Mesendoderm (in vitro differentiated cells): ENCODE measurements at regions not wholly inside any gene's neighbourhood (a gene's known extent, or its start where the extent isn't known, plus 50 kb on each side); places are given as distances from the start of the nearest gene placed in this dataset.
A peak's percentile ranks its signal among the peaks of the same experiment; 100 is the strongest.

Experiments used
- DNase-seq: peaks from one replicate; pipeline ENCODE4 v3.0.0; 2013
- H2AK5ac ChIP-seq: 2 replicates; pipeline ENCODE4 v1.6.1; 2013; ENCODE audit warnings: low read length, inconsistent platforms
- H2BK120ac ChIP-seq: 2 replicates; pipeline ENCODE4 v1.6.1; 2013; ENCODE audit warnings: low read depth, mild to moderate bottlenecking, low read length, moderate library complexity, mixed read lengths
- H2BK15ac ChIP-seq: replicated peaks from 2 replicates; pipeline ENCODE4 v1.6.1; 2013; ENCODE audit warnings: low read depth, mild to moderate bottlenecking, moderate library complexity
- H2BK5ac ChIP-seq: 2 replicates; pipeline ENCODE4 v1.6.1; 2013; ENCODE audit warnings: low read length, inconsistent platforms
- H3K18ac ChIP-seq: 2 replicates; pipeline ENCODE4 v1.6.1; 2013; ENCODE audit warnings: mild to moderate bottlenecking, low read length, mixed read lengths
- H3K23ac ChIP-seq: one replicate; pipeline ENCODE4 v1.6.1; 2013; ENCODE audit warnings: low read length
- H3K27ac ChIP-seq: 2 replicates; pipeline ENCODE4 v1.5.1; 2013; ENCODE audit warnings: low read depth, mild to moderate bottlenecking, inconsistent platforms, low read length, moderate library complexity
- H3K27me3 ChIP-seq: 2 replicates; pipeline ENCODE4 v1.6.1; 2013; ENCODE audit warnings: low read length, control low read depth, mild to moderate bottlenecking, inconsistent platforms; ENCODE audit not compliant: insufficient read depth, poor library complexity
- H3K36me3 ChIP-seq: 2 replicates; pipeline ENCODE4 v1.6.1; 2013; ENCODE audit warnings: low read length, inconsistent platforms; ENCODE audit not compliant: control insufficient read depth, insufficient read depth
- H3K4ac ChIP-seq: one replicate; pipeline ENCODE4 v1.6.1; 2013; ENCODE audit warnings: low read depth, mild to moderate bottlenecking, low read length, moderate library complexity
- H3K4me1 ChIP-seq: 2 replicates; pipeline ENCODE4 v1.6.1; 2013; ENCODE audit warnings: low read depth, low read length, inconsistent platforms; ENCODE audit not compliant: control insufficient read depth
- H3K4me2 ChIP-seq: 2 replicates; pipeline ENCODE4 v1.6.1; 2013; ENCODE audit warnings: low read length
- H3K4me3 ChIP-seq: 2 replicates; pipeline ENCODE4 v1.5.1; 2013; ENCODE audit warnings: mild to moderate bottlenecking, low read length
- H3K56ac ChIP-seq: one replicate; pipeline ENCODE4 v1.6.1; 2013; ENCODE audit warnings: low read length
- H3K79me1 ChIP-seq: 2 replicates; pipeline ENCODE4 v1.6.1; 2013; ENCODE audit warnings: low read length, inconsistent platforms
- H3K79me2 ChIP-seq: 2 replicates; pipeline ENCODE4 v1.6.1; 2013; ENCODE audit warnings: mild to moderate bottlenecking, low read length; ENCODE audit not compliant: control insufficient read depth, insufficient read depth
- H3K9ac ChIP-seq: 2 replicates; pipeline ENCODE4 v1.6.1; 2013; ENCODE audit warnings: low read length, inconsistent platforms
- H4K5ac ChIP-seq: one replicate; pipeline ENCODE4 v1.6.1; 2013; ENCODE audit warnings: low read length
- H4K8ac ChIP-seq: one replicate; pipeline ENCODE4 v1.6.1; 2013; ENCODE audit warnings: low read depth, mild to moderate bottlenecking, control low read depth, low read length, moderate library complexity
- WGBS: extraction: QIAGEN DNeasy Blood & Tissue Kit; methylation state at CpG from one replicate; pipeline ENCODE4 v1.1.7; 2013; ENCODE audit warnings: low lambda C conversion rate, missing lambda C conversion rate; ENCODE audit not compliant: insufficient coverage; ENCODE audit errors: extremely low coverage; 5-methylcytosine and 5-hydroxymethylcytosine counted together

GRCh38 chrX:63869506-63869905 lies 84.5 kb upstream of the ARHGEF9 start:
- H3K79me1 ChIP-seq = no peaks in the 10 kb centered on the region
- H3K23ac ChIP-seq = no peak overlapping the region
- H3K79me2 ChIP-seq = no peaks in the 10 kb centered on the region
- no peaks in the 10 kb centered on the region for H3K4me1 ChIP-seq
- no peak overlapping the region for H3K18ac ChIP-seq
- no peak overlapping the region for H2BK120ac ChIP-seq
- H4K8ac ChIP-seq = no peak overlapping the region
- H3K27me3 ChIP-seq = no peaks in the 10 kb centered on the region
- H3K4me2 ChIP-seq = no peak overlapping the region
- no peak overlapping the region for H3K4me3 ChIP-seq
- WGBS = no CpG with 5 or more reads among the region's 3 CpGs
- no peak overlapping the region for H2BK5ac ChIP-seq
- DNase-seq = no peak
- no peaks in the 10 kb centered on the region for H3K36me3 ChIP-seq
- no peak overlapping the region for H3K56ac ChIP-seq
- H3K27ac ChIP-seq = no peak overlapping the region
- H3K4ac ChIP-seq = no peak overlapping the region
- no peak overlapping the region for H3K9ac ChIP-seq
- H2BK15ac ChIP-seq = no peak overlapping the region
- no peak overlapping the region for H2AK5ac ChIP-seq
- no peak overlapping the region for H4K5ac ChIP-seq

GRCh38 chrX:63855896-63856295 lies 70.9 kb upstream of the ARHGEF9 start:
- H3K23ac ChIP-seq = no peak overlapping the region
- no peak overlapping the region for H2BK15ac ChIP-seq
- no peaks in the 10 kb centered on the region for H3K79me2 ChIP-seq
- no peak overlapping the region for H4K8ac ChIP-seq
- no peak overlapping the region for H2BK5ac ChIP-seq
- no peaks in the 10 kb centered on the region for H3K27me3 ChIP-seq
- H3K18ac ChIP-seq = no peak overlapping the region
- no peak overlapping the region for H4K5ac ChIP-seq
- H3K4ac ChIP-seq = no peak overlapping the region
- H3K9ac ChIP-seq = no peak overlapping the region
- H3K56ac ChIP-seq = no peak overlapping the region
- DNase-seq = peak; percentile 26
- no peaks in the 10 kb centered on the region for H3K36me3 ChIP-seq
- H2BK120ac ChIP-seq = no peak overlapping the region
- no peaks in the 10 kb centered on the region for H3K79me1 ChIP-seq
- H3K27ac ChIP-seq = no peak overlapping the region
- H3K4me3 ChIP-seq = no peak overlapping the region
- no peak overlapping the region for H3K4me2 ChIP-seq
- no peak overlapping the region for H2AK5ac ChIP-seq
- H3K4me1 ChIP-seq = no peaks in the 10 kb centered on the region

- no CpG with 5 or more reads among the region's 4 CpGs for WGBS
- H3K23ac ChIP-seq = no peak overlapping the region
- H3K27me3 ChIP-seq = no peaks in the 10 kb centered on the region
- H3K27ac ChIP-seq = no peak overlapping the region
- no peak overlapping the region for H2AK5ac ChIP-seq
- no peak overlapping the region for H3K9ac ChIP-seq
- no peak overlapping the region for H3K18ac ChIP-seq
- H2BK5ac ChIP-seq = no peak overlapping the region
- H4K5ac ChIP-seq = no peak overlapping the region
- H3K79me2 ChIP-seq = no peaks in the 10 kb centered on the region
- H3K4ac ChIP-seq = no peak overlapping the region
- no peak overlapping the region for H3K56ac ChIP-seq
- H3K4me1 ChIP-seq = no peaks in the 10 kb centered on the region
- no peak overlapping the region for H2BK120ac ChIP-seq
- no peak for DNase-seq
- no peaks in the 10 kb centered on the region for H3K36me3 ChIP-seq
- no peak overlapping the region for H3K4me3 ChIP-seq
- H3K4me2 ChIP-seq = no peak overlapping the region
- no peak overlapping the region for H4K8ac ChIP-seq
- no peaks in the 10 kb centered on the region for H3K79me1 ChIP-seq
- H2BK15ac ChIP-seq = no peak overlapping the region
These were observed 50.3 kb upstream of the ARHGEF9 start for GRCh38 chrX:63835361-63835760.
